Parathyroid adenoma (tissue), 2 donors: ENCODE measurements at regions not wholly inside any gene's neighbourhood (a gene's known extent, or its start where the extent isn't known, plus 50 kb on each side); places are given as distances from the start of the nearest gene placed in this dataset.

Experiments
- H2AFZ ChIP-seq: fragments of 300-600 bp; sonication (generic); one replicate; pipeline ENCODE4 v1.7.0; 2017; ENCODE audit warnings: antibody characterized with exemption, mild to moderate bottlenecking
- H3K27ac ChIP-seq: fragments of 300-600 bp; sonication (generic); one replicate; pipeline ENCODE4 v1.7.0; 2017
- H3K27me3 ChIP-seq: fragments of 300-600 bp; sonication (generic); one replicate; pipeline ENCODE4 v1.7.0; 2017; ENCODE audit warnings: low read length; ENCODE audit not compliant: control insufficient read depth, insufficient read depth
- H3K36me3 ChIP-seq: fragments of 300-600 bp; sonication (generic); one replicate; pipeline ENCODE4 v1.7.0; 2017; ENCODE audit warnings: low read length; ENCODE audit not compliant: control insufficient read depth, insufficient read depth
- H3K4me1 ChIP-seq: fragments of 300-600 bp; sonication (generic); one replicate; pipeline ENCODE4 v1.7.0; 2017; ENCODE audit warnings: control low read depth
- H3K4me2 ChIP-seq: fragments of 300-600 bp; sonication (generic); one replicate; pipeline ENCODE4 v1.7.0; 2017; ENCODE audit warnings: low read length
- H3K4me3 ChIP-seq: fragments of 300-600 bp; sonication (generic); one replicate; pipeline ENCODE4 v1.7.0; 2017; ENCODE audit warnings: low read depth, low read length
- H3K79me2 ChIP-seq: fragments of 300-600 bp; sonication (generic); one replicate; pipeline ENCODE4 v1.7.0; 2017; ENCODE audit warnings: control low read depth
- H3K9ac ChIP-seq: fragments of 300-600 bp; sonication (generic); one replicate; pipeline ENCODE4 v1.7.0; 2017; ENCODE audit warnings: mild to moderate bottlenecking
- H3K9me3 ChIP-seq: fragments of 300-600 bp; sonication (generic); one replicate; pipeline ENCODE4 v1.7.0; 2017; ENCODE audit warnings: low read length; ENCODE audit not compliant: control insufficient read depth
- TF ChIP-seq, protein P1 (sequence below): fragments of 300-600 bp; sonication (generic); IDR thresholded peaks from one replicate; pipeline ENCODE4 v1.7.0; 2017; ENCODE audit warnings: antibody characterized with exemption, mild to moderate bottlenecking
- donor health status: primary hyperparathyroidism.

DNA sequence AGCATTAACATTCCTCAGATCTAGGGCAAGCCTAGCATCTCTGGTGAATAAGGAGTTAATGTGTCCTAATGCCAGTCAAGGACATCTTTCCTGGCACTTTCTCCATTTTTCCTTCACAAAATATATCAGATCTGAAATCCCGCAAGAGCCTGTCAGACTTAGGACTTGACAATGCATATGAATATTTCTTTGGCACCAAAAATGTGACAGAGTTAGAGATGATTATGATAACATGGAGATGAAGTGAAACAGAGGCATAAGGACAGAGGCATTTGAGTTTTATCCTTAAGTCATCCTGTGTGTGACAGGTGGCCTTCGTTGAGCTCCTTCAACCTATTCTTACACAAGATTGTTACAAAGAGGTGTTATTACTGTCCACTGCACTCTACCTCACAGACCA, 388.0 kb downstream of the EMP1 start:
- H3K9ac ChIP-seq = no peak overlapping the region
- H3K4me3 ChIP-seq = no peak overlapping the region
- TF ChIP-seq, protein P1, sequence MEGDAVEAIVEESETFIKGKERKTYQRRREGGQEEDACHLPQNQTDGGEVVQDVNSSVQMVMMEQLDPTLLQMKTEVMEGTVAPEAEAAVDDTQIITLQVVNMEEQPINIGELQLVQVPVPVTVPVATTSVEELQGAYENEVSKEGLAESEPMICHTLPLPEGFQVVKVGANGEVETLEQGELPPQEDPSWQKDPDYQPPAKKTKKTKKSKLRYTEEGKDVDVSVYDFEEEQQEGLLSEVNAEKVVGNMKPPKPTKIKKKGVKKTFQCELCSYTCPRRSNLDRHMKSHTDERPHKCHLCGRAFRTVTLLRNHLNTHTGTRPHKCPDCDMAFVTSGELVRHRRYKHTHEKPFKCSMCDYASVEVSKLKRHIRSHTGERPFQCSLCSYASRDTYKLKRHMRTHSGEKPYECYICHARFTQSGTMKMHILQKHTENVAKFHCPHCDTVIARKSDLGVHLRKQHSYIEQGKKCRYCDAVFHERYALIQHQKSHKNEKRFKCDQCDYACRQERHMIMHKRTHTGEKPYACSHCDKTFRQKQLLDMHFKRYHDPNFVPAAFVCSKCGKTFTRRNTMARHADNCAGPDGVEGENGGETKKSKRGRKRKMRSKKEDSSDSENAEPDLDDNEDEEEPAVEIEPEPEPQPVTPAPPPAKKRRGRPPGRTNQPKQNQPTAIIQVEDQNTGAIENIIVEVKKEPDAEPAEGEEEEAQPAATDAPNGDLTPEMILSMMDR = no peak
- no peaks in the 10 kb centered on the region for H3K79me2 ChIP-seq
- H2AFZ ChIP-seq = no peak overlapping the region
- no peaks in the 10 kb centered on the region for H3K27me3 ChIP-seq
- no peaks in the 10 kb centered on the region for H3K4me1 ChIP-seq
- no peak overlapping the region for H3K27ac ChIP-seq
- H3K4me2 ChIP-seq = no peak overlapping the region
- no peaks in the 10 kb centered on the region for H3K9me3 ChIP-seq
- no peaks in the 10 kb centered on the region for H3K36me3 ChIP-seq

DNA sequence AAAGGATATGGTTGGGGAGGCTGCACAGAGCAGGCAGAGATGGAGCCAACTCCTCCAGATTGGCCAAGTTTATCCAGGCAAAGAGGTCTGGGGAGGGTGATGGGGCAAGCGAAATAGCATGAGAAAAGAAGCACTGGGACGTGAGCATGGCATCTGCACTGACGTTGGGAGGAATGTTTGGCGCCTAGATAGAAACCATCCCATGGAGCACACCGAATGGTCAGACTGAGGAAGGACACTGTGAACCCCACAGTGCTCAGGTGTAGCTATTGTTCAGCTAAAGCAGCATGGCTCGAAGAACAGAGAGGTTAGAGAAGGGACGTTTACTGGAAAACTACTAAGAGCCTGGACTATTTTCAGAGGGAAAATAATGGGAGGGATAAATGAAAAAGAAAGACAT, 387.1 kb downstream of the EMP1 start:
- H3K27me3 ChIP-seq = no peaks in the 10 kb centered on the region
- no peaks in the 10 kb centered on the region for H3K4me1 ChIP-seq
- H3K27ac ChIP-seq = no peak overlapping the region
- H3K4me2 ChIP-seq = no peak overlapping the region
- TF ChIP-seq, protein P1 = no peak
- H3K36me3 ChIP-seq = no peaks in the 10 kb centered on the region
- H2AFZ ChIP-seq = no peak overlapping the region
- no peak overlapping the region for H3K4me3 ChIP-seq
- no peaks in the 10 kb centered on the region for H3K9me3 ChIP-seq
- no peak overlapping the region for H3K9ac ChIP-seq
- H3K79me2 ChIP-seq = no peaks in the 10 kb centered on the region

DNA sequence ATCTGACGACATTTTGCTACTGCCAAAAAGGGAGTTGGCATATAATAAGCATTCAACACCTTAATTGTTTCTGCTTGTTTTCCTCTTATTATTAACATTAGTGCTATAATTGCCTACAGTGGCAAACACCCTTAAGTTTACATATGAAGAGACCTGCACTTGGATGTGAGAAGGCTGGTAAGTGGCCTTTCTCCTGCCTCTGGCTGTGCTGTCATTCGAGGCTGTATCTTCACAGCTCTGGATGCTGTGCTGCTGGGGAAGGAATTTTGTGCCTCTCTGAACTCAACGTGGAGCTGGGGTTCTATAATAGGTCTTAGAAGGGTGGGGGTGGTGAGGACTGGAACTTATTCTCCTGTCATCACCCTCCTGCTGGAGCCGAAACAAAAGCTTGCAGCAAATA, 385.9 kb downstream of the EMP1 start:
- Histone ChIP-seq H3K27me3 (no peaks in the 10 kb centered on the region), H3K9me3 (no peaks in the 10 kb centered on the region), H3K36me3 (no peaks in the 10 kb centered on the region), H3K27ac (no peak overlapping the region), H2AFZ (no peak overlapping the region), H3K4me3 (no peak overlapping the region), H3K4me2 (no peak overlapping the region), H3K9ac (no peak overlapping the region), H3K79me2 (no peaks in the 10 kb centered on the region), H3K4me1 (no peaks in the 10 kb centered on the region)
- TF ChIP-seq, protein P1 = no peak

DNA sequence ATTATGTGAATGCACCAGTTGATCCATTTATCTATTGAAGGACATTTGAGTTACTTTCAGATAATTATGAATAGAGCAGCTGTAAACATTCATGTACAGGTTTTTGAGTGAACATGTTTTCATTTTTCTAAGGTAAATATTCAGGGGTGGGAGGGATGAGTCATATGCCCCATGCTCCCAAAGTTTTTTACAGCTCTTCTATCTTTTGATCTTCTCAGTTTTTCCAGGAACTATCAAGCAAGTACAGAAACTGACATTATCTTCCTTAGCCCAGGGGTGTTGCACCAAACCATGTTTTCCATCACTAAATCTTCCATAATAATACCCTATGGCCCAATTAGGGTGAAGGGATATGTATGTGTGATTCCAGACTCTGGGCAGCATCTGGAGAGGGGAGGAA, 384.5 kb downstream of the EMP1 start:
- no peaks in the 10 kb centered on the region for H3K36me3 ChIP-seq
- TF ChIP-seq, protein P1 = no peak
- no peak overlapping the region for H3K4me2 ChIP-seq
- no peak overlapping the region for H3K4me3 ChIP-seq
- H3K27me3 ChIP-seq = no peaks in the 10 kb centered on the region
- H3K27ac ChIP-seq = no peak overlapping the region
- no peak overlapping the region for H2AFZ ChIP-seq
- H3K9me3 ChIP-seq = no peaks in the 10 kb centered on the region
- no peaks in the 10 kb centered on the region for H3K4me1 ChIP-seq
- H3K9ac ChIP-seq = no peak overlapping the region
- no peaks in the 10 kb centered on the region for H3K79me2 ChIP-seq

DNA sequence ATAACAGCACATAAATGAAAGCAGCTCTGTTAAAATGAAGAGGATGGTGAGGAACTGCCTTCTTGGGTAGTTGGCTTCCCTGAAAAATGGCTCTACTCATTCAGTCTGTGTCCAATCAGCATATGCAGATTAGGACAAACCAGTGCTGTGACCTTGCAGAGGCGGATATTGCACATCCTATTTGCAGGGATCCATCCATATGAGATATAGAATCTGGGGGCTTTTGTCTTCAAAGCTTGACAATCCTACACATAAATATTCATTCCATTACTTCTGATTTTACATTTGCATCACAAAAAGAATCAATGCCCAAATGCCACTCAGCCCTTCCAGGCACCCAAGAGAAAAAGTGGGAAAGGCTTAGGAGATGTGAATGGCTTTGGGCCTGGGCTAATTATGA, 383.7 kb downstream of the EMP1 start:
- TF ChIP-seq, protein P1 = no peak
- no peak overlapping the region for H3K9ac ChIP-seq
- no peak overlapping the region for H3K27ac ChIP-seq
- H3K79me2 ChIP-seq = no peaks in the 10 kb centered on the region
- no peak overlapping the region for H2AFZ ChIP-seq
- no peaks in the 10 kb centered on the region for H3K27me3 ChIP-seq
- H3K4me3 ChIP-seq = no peak overlapping the region
- no peaks in the 10 kb centered on the region for H3K36me3 ChIP-seq
- H3K4me2 ChIP-seq = no peak overlapping the region
- H3K4me1 ChIP-seq = no peaks in the 10 kb centered on the region
- H3K9me3 ChIP-seq = no peaks in the 10 kb centered on the region
